Effector CD4-positive, alpha-beta T cell (primary cell): ENCODE measurements at regions not wholly inside any gene's neighbourhood (a gene's known extent, or its start where the extent isn't known, plus 50 kb on each side); places are given as distances from the start of the nearest gene placed in this dataset.

Source experiments
- DNase-seq: peaks from one replicate; pipeline ENCODE4 v3.0.0-alpha.2; 2020

DNA sequence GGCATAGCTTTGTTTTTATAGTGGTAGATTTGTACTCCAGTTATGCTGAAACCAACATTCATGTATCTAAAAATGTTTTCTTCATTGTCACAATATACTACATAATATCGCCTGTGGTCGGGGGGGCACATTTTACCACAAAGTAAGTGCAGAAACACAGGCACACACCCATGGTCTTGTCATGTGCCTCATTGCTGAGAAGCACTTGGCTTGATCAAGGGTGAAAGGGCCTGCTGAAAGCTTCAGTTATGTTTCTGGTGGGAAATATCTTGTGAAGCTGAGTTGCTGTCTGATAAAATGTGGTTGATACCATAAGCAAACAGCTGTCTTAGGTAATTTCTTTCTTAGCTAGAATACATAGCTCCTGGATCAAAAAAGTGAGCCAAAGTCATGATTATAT lies 393.1 kb downstream of the MAN2A1 start:
- DNase-seq, result no peak

- no peak for DNase-seq
Measured at GRCh38 chr5:110085826-110086225, 396.1 kb downstream of the MAN2A1 start.

DNA sequence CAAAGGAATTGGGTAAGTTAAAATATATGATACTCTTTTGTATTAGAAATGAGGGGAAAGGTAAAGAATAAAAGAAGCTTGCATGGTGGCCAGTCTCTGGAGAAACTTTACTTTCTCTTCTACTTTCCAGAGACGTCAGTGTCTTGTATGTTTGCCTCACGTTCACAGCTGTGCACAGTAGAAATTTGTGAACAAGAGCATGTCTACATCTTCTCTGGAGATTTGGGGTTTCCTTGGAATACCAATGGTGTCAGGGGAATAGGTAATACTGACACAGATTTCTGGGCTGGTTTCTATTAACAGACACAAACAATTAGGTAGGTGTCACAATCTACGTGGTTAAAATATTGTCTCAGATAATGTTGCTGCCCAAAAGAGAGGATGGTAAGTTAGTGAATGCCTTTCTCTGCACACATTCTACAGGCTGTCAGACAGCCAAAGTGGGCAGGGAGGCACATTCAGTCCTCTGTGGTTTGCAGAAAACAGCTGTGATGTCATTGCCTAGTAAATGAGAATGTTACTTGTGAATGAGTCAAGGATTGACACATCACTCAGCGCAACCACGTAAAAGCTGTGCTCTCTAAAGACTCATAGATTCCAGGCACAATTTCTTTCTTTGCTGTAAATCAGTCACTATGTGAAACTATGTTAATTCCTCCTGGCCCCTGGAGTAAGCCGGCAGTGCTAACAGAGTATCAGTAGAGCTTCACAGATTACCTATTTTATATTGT lies 397.1 kb downstream of the MAN2A1 start:
- no peak for DNase-seq

DNA sequence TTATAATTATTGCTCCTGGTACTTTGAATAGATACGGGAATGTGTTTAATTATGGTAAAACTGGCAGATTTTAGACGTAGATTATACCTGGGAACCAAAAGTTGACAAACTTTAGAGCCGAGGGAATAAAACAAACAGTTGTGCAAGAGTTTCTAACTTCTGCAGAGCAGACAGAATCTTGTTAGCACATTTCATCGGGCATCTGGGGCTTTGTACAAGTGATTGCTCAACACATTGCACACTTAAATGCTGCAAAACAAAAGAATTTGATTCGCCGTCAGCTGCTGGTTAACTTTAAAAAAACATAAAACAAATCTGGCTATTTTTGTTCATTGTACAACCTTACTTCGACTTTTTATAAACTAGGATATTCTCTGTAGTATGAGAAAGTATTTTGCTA lies 398.1 kb downstream of the MAN2A1 start:
- no peak for DNase-seq

DNA sequence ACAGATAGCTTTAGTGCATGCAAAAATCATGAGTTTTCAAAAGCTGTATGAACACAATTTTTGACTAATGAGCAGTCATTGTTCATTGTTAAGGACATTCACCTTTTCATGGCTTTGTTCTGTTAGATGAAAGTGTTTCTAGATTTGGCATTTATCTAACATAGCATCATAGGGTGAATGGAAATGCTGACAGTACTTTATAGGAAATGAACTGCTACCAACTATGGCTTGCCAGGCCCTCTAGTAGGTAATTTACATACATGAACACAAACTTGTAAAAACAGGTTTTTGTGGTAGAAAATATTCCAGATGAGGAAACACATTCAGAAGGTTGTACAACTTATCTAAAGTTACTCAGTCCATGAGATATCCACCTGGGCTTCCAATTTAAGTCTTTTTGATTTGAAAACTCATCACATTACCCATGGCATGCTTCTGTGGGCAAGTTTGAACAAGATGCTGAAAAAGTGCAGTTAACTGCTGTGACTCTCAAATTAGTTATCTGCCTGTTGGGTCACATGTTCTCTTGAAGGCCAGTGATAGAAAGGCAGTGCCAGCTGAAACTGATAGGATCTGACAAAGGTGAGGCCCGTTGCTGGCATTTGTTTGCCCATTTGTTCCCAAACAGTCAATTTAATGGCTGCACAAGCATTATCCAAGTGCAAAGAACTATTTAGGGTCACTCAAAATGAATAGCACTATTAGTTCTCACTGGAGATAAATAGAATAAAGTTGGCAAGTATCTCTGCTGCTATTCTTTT lies 399.1 kb downstream of the MAN2A1 start:
- DNase-seq, result no peak

- DNase-seq, result no peak
Measured at GRCh38 chr5:110092955-110093785, 403.4 kb downstream of the MAN2A1 start.

GRCh38 chr5:110094109-110094508 lies 404.4 kb downstream of the MAN2A1 start:
- no peak for DNase-seq

DNA sequence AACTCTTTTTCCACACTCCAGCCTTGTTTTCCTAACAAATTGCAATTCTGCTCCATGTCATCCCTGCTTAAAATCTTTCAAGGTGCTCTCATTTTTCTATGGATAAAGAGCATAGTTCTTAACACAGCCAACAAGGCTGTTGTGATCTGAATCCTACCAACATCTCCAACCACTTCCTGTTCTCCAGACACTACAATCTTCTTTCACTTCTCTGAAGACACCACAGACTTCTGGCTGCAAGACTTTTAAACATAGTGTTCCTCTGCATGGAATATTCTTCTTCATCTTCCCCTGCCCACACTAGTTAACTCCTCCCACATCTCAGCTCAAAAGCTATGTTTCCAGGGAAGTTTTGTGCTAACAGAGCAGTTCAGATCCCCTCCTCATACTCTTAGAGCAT lies 404.8 kb downstream of the MAN2A1 start:
- no peak for DNase-seq

- DNase-seq, result no peak
Measured at GRCh38 chr5:110096419-110096818, 406.7 kb downstream of the MAN2A1 start.

DNA sequence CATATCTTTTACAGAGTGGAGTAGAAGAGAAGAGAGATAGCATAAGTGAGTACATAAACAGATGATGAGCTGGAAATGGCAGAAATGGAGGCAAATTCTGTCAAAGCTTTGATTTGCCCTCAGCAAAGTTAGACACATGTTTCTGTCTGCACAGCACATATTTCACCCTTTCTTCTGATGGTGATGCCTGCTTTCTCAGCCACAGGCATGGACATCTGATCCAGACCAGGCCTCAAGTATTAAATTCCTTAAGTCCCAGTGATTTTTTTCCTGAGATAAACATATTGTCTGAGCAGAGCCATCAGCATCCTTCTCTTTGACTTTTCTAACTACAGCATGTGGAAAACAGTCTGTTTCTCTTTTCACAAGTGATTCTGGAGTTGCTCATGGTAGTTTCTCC lies 409.8 kb downstream of the MAN2A1 start:
- DNase-seq, result no peak

DNA sequence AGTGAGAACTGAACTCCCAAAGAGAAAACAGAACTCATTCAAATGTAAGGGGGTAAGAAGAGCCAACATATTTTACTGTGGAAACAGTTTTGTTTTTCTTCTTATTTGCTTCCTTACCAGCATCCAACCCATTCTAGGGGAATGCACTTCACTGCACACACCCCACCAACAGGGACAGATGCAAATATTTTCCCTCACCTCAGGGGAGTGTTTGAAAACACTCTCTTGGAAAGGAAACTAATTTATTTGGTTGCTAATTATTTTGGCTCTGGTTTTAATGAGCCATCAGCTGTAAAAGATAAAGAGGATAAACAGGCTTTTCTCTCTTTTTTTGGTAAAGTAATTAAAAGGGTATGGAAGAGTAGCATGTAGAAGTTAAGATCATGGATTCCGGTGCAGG lies 413.4 kb downstream of the MAN2A1 start:
- no peak for DNase-seq

DNA sequence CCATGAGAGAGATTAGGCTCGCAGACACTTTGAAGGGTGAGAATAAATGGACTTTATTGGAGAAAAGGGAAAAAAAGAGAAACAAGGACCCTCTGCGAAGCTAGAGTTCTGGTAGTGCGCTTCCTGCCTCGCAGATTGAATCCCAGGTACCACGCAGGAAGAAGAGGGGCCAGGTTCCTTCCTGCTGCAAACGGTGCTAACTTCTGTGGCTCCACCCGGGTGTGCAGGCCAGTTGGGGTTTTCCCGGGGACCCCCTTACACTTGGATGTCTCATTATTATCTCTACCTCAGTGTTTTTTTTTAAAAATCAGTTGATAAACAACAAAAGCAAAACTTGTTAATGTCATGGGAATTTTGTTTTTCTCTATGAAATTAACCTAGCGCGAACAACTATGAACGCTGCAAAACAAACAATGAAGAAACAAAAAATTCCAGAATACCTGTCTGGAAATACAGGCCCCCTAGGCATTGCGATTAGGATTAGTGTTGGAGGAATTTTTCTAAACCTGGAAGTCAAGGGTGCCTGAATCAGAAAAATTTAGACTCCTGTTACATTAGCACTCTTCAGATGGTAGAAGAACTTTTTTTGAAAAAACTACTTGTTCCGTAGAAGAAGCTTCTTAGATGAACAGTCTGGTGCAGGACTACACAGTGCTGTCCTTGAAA lies 414.5 kb downstream of the MAN2A1 start:
- no peak for DNase-seq

DNA sequence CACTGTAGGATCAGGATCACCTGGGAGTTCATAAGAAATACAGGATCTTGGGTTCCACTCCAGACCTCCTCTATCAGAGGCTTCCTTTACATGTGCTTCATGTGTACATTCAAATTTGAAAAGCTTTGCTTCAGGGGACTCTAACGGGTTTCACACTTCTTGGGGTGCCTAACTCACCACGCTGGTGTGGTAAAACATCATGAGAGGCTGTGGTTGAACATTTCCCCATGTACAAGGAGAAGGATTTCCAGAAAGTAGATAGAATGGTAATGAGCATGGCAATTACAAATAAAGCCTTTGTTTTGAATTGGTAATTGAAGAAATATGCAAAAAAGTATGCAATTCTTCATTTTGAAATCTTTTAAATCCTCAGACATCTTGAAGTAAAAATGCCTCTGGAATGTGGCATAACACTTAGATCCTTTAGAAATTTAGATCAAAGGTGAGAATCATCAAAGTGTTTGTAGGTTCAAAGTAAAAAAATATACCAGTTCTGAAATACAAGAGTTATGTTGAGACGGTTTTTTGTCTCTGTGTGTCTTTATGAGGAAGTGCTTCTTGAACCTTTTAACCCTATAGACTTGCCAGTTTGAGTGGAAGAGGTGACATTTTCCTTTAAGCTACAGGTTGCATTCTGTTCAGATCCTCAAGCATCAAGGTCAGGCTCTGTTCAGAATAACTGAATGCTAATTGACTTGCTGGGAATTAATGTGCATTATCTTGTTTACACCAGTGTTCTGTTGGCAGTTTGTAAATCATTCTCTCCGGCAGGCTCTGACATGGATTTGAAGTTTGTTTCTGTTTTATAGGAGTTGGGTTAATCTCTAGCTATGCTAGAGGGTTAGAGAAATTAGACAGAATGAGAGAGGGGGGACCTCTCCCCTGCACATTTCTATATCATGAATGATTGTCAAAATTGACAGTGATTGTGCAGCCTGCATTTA lies 415.3 kb downstream of the MAN2A1 start:
- DNase-seq, result no peak

GRCh38 chr5:110105692-110106091 lies 416.0 kb downstream of the MAN2A1 start:
- DNase-seq, result no peak

GRCh38 chr5:110106750-110107149 lies 417.0 kb downstream of the MAN2A1 start:
- no peak for DNase-seq

DNA sequence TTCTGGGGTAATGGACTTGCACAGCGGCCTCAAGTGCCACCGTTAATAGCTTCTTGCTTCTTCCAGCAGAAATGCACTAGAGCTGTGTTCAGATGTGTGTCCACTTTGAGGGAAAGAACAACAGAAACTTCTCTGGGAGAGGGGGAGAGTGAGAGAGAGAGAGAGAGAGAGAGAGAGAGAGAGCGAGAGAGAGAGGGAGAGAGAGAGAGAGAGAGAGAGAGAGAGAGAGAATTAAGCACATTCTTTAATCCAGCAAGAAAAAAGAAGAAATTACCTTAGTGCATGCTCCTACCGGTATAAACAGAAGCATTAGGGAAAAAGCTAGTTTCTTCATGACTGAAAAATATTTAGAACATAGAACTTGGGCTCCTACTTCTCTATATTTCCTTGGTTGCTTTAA lies 418.8 kb downstream of the MAN2A1 start:
- DNase-seq, result no peak

DNA sequence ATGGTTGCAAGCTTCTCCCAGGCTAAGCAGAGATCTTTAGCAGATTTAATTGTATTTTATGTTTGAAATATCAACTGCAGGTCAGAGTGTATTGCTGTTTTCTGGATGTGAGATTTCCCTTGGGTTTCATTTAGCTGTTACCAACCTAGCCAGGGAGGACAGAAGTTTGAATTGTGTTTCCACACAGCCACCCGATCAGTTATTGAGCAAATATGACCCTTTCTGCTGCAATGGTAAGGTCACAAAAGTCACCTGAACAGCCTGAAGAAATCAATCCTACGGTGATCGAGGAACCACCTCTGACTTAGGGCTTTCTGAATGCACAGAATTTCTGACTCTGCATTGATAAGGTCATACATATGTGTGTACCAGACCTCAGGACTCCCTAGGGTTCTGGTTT lies 419.9 kb downstream of the MAN2A1 start:
- no peak for DNase-seq

DNA sequence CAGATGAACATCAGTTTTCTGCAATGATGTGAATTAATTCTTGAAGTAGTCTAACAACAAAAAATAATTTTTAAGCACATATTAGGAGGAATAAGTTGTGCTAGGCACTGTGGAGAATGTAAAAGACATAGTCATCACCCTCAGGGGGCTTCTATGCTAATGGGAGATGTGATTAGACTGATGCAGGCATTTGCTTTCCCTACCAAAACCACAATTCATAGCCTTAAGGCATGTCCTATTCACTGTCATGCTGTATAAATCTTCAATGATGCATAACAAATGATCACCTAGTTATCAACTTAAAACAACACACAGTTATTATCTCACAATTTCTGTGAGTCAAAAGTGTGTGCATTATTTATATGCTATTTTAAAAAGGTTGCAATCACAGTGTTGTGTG lies 422.6 kb downstream of the MAN2A1 start:
- no peak for DNase-seq

DNA sequence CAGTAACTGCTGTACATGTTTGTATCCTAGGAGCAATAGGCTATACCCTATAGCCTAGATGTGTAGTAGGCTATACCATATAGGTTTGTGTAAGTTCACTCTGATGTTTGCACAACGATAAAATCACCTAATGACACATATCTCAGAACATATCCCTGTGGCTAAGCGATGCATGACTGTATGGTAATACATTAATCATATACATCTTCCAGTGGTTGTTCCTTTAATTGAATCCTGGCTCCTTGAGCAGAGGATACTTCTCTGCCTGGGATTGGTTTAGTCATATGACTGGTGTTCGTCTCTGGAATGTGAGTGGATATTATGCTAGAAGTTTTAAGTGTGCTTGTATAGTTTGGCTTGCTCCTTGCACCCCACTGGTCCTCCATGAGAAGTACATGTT lies 425.8 kb downstream of the MAN2A1 start:
- no peak for DNase-seq

DNA sequence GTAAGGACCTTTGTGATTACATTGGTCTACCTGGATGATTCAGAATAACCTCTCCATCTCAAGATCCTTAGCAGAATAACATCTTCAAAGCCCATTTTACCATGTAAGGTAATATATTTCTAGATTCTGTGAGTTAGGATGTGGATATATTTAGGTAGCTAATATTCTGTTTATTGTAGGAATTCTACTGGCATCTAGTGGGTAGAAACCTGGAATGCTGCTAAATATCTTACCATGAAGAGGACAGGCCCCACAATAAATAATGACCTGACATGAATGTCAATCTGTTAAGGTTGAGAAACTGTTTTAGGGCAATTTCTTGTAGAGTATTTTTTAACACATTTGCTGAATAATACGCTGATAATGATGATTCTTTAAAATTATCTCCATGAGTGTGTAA lies 426.8 kb downstream of the MAN2A1 start:
- no peak for DNase-seq

- no peak for DNase-seq
Measured at GRCh38 chr5:110134963-110135935, 445.5 kb downstream of the MAN2A1 start.
